GM18861 (cell line): ENCODE measurements at regions not wholly inside any gene's neighbourhood (a gene's known extent, or its start where the extent isn't known, plus 50 kb on each side); places are given as distances from the start of the nearest gene placed in this dataset.

ENCODE experiments used
- ATAC-seq: cut with Tn5 transposase; IDR thresholded peaks from one replicate; pipeline ENCODE4 v1.9.1; 2021; ENCODE audit not compliant: unreplicated experiment

- ATAC-seq, result no peak
Measured at GRCh38 chr10:121096617-121097431, 245.7 kb downstream of the WDR11 start.

- no peak for ATAC-seq
Measured at GRCh38 chr10:121098211-121098610, 247.0 kb downstream of the WDR11 start.

- no peak for ATAC-seq
Measured at GRCh38 chr10:121098751-121099150, 247.6 kb downstream of the WDR11 start.

- ATAC-seq, result no peak
Measured at GRCh38 chr10:121099181-121099580, 248.0 kb downstream of the WDR11 start.

- ATAC-seq, result no peak
Measured at GRCh38 chr10:121099592-121099991, 248.4 kb downstream of the WDR11 start.

- no peak for ATAC-seq
Measured at GRCh38 chr10:121101561-121101960, 250.4 kb downstream of the WDR11 start.

- no peak for ATAC-seq
Measured at GRCh38 chr10:121102706-121103105, 251.5 kb downstream of the WDR11 start.

GRCh38 chr10:121104476-121105111 is 253.4 kb downstream of the WDR11 start:
- ATAC-seq, result no peak

GRCh38 chr10:121106611-121107010 is 255.4 kb downstream of the WDR11 start:
- no peak for ATAC-seq

GRCh38 chr10:121108051-121108450 is 256.9 kb downstream of the WDR11 start:
- ATAC-seq, result no peak

GRCh38 chr10:121110369-121110768 is 259.2 kb downstream of the WDR11 start:
- no peak for ATAC-seq

- no peak for ATAC-seq
Measured at GRCh38 chr10:121112136-121112535, 261.0 kb downstream of the WDR11 start.

GRCh38 chr10:121112579-121113384 is 261.6 kb downstream of the WDR11 start:
- no peak for ATAC-seq

GRCh38 chr10:121113385-121113696 is 262.2 kb downstream of the WDR11 start:
- no peak for ATAC-seq

GRCh38 chr10:121113911-121114310 is 262.7 kb downstream of the WDR11 start:
- ATAC-seq, result no peak

GRCh38 chr10:121115154-121115553 is 264.0 kb downstream of the WDR11 start:
- no peak for ATAC-seq

GRCh38 chr10:121121462-121121861 is 270.3 kb downstream of the WDR11 start:
- no peak for ATAC-seq

- ATAC-seq, result no peak
Measured at GRCh38 chr10:121127151-121127906, 276.2 kb downstream of the WDR11 start.

GRCh38 chr10:121128164-121128563 is 277.0 kb downstream of the WDR11 start:
- ATAC-seq, result no peak

- ATAC-seq, result no peak
Measured at GRCh38 chr10:121129266-121129665, 278.1 kb downstream of the WDR11 start.

- no peak for ATAC-seq
Measured at GRCh38 chr10:121130382-121130781, 279.2 kb downstream of the WDR11 start.
